ENCODE measurements at regions not wholly inside any gene's neighbourhood (a gene's known extent, or its start where the extent isn't known, plus 50 kb on each side); places are given as distances from the start of the nearest gene placed in this dataset.
"Not testable (repeated sequence)": the region's sequence is repeated elsewhere in the genome, so short reads cannot be mapped to it uniquely, and the experiment has no call there.

GRCh38 chr7:68192941-68193340 lies 1196.3 kb downstream of the TYW1 start:
- DNase-seq, result no peak

DNA sequence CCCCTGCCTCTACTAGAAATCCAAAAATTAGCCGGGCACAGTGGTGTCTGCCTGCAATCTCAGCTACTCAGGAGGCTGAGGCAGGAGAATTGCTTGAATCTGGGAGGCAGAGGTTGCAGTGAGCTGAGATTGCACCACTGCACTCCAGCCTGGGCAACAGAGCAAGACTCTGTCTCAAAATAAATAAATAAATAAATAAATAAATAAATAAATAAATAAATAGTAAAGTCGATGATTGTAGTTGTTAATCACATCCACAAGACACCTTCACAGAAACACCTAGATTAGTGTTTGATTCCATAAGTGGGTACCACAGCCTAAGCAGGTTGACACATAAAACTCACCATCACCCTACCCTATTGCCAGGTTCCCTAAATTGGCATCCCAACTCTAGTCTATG lies 1199.0 kb downstream of the TYW1 start:
- DNase-seq, result not testable (repeated sequence)

DNA sequence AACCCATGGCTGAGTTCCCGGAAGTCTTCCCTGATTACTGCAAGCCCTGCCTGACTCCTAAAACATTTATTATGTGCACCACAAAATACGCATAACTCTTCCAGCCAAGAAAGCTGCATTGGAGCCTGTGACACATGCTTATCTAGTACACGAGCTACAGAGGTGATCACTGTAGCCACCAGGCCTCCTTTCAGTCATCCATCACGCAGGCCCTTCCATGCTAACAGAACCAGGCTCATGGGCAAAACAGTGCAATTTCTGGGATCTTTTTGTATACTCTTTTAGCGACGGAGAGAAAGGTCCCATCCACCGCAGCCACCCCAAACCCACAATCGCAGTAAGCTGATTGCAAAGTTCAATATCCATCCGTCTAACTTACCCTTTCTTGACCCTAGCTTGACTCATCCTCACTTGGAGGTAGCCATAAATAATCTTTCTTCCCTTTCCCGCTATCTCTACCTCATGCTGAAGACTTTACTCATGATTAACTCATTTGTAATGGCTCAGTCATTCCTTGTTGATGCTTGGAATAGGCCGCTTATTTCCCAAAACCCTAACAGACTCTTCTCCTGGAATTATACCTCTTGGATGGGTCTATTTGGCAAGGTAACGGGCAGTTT lies 1203.5 kb downstream of the TYW1 start:
- DNase-seq, result no peak

- DNase-seq, result no peak
Measured at GRCh38 chr7:68203251-68203650, 1206.6 kb downstream of the TYW1 start.

- DNase-seq, result no peak
Measured at GRCh38 chr7:68205826-68206225, 1209.2 kb downstream of the TYW1 start.

DNA sequence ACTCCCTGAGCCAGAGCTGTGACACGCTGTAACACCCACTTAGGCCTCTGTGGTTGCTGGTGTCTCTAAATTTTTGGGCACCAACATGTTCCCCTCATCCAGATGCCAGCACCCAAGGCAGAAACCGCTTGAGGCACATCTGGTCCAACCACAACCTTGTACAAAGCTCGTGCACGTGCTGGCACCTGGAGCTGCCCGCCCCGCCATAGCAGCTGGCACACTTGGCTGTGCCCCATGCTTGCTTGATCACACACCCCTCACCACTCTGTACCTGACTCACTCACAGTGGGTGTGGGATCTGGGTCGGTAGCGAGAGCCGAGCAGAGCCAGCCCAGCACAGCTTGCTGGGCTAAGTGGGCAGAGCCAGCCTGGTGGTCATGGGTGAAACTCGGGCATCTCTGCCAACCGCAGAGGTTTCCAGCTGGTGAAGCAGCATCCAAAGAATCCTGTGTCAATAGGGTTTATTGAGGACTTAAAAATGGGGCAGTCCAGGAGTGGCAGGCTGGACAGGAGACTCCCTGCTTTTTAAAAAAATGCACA lies 1210.4 kb downstream of the TYW1 start:
- no peak for DNase-seq

GRCh38 chr7:68207676-68208075 lies 1211.0 kb downstream of the TYW1 start:
- DNase-seq, result no peak

- DNase-seq, result no peak
Measured at GRCh38 chr7:68209486-68209885, 1212.9 kb downstream of the TYW1 start.

GRCh38 chr7:68213838-68214237 lies 1217.2 kb downstream of the TYW1 start:
- DNase-seq, result no peak

GRCh38 chr7:68216051-68216450 lies 1219.4 kb downstream of the TYW1 start:
- DNase-seq, result no peak

DNA sequence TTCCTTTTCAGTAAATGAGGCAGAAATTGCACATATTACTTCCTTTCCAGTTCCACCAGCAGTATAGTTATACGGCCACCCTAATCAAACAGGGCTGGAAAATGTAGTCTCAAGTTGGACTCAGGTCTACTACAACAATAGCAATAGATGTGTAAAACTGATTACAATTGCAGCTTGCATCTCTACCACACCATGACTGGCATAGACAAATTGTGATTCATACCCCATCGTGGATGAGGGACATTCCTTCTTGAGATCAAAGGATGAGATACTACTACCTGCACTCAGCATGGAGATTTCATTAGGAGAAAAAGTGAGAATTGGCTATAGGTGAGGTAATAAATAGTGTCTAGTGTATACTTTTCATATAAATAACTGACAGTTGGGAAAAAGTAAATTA lies 1220.8 kb downstream of the TYW1 start:
- no peak for DNase-seq

- DNase-seq, result no peak
Measured at GRCh38 chr7:68218461-68218860, 1221.8 kb downstream of the TYW1 start.

DNA sequence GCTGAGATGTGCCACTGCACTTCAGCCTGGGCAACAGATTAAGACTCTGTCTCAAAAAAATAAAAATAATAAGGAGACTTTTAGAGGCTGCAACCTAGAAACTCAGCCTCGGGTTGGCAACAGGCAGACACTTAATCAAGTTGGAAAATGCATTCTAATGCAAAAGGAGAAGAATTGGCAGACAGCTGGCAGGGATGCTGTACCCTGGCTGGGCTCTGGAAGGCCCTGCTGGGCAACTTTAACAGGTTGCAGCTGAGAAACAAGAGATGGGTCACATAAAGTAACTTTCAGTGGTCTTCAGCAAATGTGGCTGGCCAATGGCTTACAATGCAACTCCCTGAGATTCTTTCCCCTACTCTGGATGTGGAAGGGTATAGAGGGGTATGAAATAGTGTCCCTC lies 1225.7 kb downstream of the TYW1 start:
- DNase-seq, result no peak

- no peak for DNase-seq
Measured at GRCh38 chr7:68224041-68224741, 1227.6 kb downstream of the TYW1 start.

GRCh38 chr7:68231011-68231410 lies 1234.4 kb downstream of the TYW1 start:
- DNase-seq, result not testable (repeated sequence)

DNA sequence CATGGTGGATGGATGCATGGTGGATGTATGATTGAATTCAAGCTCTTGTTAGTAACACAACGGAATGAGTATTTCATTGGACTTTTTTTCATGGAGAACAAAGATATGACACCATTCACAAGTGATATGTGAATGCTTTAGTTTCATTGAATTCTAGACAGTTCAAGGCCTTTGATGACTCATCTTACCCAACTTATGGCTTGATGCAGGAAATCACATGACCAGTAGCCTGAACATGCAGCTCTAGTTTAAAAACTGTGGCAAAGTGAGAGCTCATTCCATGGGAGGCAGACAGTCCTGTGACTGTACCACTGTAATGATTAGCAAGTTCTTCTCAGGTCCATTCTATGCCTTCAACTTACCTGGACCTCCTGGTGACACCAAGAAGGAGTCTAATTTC lies 1239.3 kb downstream of the TYW1 start:
- no peak for DNase-seq

DNA sequence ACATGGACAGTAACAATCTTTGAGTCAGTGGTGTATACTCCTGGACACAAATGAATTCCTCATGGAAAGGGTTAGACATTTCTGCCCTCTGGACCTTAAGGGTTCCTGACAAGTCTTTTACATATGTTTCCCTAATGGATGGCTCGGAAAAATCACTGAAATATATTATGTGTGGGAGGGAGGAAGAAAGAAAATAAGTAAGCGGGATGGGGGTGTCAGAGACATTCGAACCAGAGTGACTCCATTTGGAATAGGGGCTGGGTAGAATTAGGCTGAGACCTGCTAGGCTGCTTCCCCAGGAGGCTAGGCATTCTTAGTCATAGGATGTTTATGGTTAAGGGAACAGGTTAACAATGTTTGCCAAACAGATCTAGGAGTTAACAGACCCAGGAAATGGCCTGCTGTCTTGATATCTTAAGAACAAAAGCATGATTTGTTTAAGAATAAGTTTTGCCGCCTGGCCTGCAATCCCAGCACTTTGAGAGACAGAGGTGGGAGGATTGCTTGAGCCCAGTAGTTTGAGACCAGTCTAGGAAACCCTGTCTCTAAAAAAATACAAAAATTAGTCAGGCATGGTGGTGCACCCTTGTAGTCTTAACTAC lies 1241.7 kb downstream of the TYW1 start:
- DNase-seq, result no peak

DNA sequence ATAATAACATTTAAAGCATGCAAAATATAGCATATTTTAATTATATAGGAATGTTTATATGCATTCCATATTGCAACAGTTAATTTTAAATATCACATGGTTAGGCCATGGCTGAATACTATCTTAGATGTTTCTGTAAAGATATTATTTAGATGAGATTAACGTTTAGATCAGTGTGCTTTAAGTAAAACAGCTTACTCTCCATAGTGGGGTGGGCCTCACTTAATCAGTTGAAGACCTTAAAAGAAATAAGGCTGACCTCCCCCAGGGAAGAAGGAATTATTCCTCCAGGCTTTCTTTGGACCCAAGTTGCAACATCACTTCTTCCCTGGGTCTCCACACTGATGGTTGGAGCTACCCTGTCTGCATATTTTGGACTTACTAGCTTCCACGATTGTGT lies 1246.5 kb downstream of the TYW1 start:
- no peak for DNase-seq

GRCh38 chr7:68244389-68244788 lies 1247.8 kb downstream of the TYW1 start:
- DNase-seq, result no peak

GRCh38 chr7:68245688-68246087 lies 1249.1 kb downstream of the TYW1 start:
- DNase-seq, result peak; percentile 41

- DNase-seq, result peak; percentile 8
Measured at GRCh38 chr7:68246189-68246633, 1249.6 kb downstream of the TYW1 start.

DNA sequence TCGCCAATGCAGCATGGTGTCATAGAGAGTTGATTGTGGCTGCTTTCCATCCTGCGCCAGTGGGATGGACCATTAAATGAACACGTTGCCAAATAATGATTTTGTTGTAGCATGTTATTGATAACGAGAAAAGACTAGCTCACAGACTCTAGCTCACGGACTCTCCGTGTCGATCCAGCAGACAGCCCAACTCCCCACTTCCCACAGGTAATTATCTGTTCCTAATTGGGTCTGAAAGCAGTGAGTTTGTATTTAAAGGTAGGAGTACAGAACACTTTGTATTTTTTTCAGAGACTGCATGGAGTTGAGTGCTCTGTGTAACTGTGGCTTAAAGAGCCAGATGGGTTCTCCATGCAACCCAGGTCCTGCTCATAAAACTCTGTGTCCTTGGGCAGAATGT lies 1250.5 kb downstream of the TYW1 start:
- no peak for DNase-seq

DNA sequence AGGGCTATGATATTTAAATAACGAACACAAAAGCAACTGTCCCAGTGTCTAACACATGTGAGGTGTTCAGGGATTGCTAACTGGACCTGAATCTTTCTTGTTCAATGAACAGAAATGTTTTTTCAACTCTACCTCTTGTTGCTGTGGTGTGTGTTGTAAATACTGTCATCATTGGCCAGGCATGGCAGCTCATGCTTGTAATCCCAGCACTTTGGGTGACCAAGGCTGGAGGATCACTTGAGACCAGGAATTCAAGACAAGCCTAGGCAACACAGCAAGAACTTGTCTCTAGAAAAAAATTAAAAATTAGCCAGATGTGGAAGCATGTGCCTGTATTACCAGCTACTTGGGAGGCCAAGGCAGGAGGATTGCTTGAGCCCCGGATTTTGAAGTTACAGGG lies 1250.9 kb downstream of the TYW1 start:
- DNase-seq, result no peak

- no peak for DNase-seq
Measured at GRCh38 chr7:68248973-68249372, 1252.3 kb downstream of the TYW1 start.
